ENCODE measurements at regions not wholly inside any gene's neighbourhood (a gene's known extent, or its start where the extent isn't known, plus 50 kb on each side); places are given as distances from the start of the nearest gene placed in this dataset.

DNA sequence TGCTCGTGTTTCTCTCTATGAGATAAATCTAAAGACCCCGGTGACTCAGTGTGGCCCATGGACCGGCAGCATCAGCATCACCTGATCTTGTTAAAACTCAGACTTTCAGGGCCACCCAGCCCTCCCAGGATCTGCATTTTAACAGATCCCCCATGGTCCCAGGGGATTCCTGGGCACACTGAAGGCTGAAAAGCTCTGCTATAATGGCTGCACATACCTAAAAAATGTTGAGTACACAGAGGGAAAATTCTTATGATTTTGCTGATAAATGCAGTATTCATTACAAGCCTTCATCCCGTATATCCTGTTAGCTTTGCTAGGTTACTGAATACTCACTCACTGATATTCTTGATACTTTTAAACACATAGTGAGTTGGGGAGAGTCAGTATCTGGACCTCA, 200.5 kb downstream of the MYLK4 start:
- H4K20me1 ChIP-seq (ENCODE audit: insufficient read depth, low read length), result no peaks in the 10 kb centered on the region
- H3K79me2 ChIP-seq (ENCODE audit: insufficient read depth, low read length), result no peaks in the 10 kb centered on the region
- ATAC-seq, result no peak
- H2AFZ ChIP-seq (ENCODE audit: low read length), result no peak overlapping the region
- BruUV-seq (replicated peaks), result no TSS peak
- H3K4me1 ChIP-seq (ENCODE audit: insufficient read depth, low read length), result peaks cover 8% of the 10 kb centered on the region
- FAIRE-seq, result no peak
- no peak overlapping the region for H3K4me3 ChIP-seq (replicated peaks in 1 of 3; ENCODE audit: insufficient read depth in 1 of 3, low read depth in 2 of 3, low read length in 3 of 3)
- intact Hi-C loops (cut with micrococcal nuclease; ENCODE audit: unreplicated experiment) (no loop called here), in situ Hi-C loops (cut with HindIII; ENCODE audit: extremely low pct_ligation_motif_present, low pct_unique_long_range_greater_than_20kb) (no loop called here)
- ChIA-PET POLR2A (no interaction called here), CTCF (ENCODE audit: low intra/inter-chr PET ratio, low total read pairs) (no interaction called here)
- no peak for TF ChIP-seq ZC3H4 (CRISPR knock-in tag; IDR thresholded peaks at IDR 0.05; ENCODE audit: borderline replicate concordance)
- TF ChIP-seq FOXK2 (IDR thresholded peaks at IDR 0.05), result no peak
- TF ChIP-seq ZNF12 (CRISPR knock-in tag; IDR thresholded peaks at IDR 0.05), result no peak
- TF ChIP-seq, protein P1, sequence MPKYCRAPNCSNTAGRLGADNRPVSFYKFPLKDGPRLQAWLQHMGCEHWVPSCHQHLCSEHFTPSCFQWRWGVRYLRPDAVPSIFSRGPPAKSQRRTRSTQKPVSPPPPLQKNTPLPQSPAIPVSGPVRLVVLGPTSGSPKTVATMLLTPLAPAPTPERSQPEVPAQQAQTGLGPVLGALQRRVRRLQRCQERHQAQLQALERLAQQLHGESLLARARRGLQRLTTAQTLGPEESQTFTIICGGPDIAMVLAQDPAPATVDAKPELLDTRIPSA (CRISPR knock-in tag; IDR thresholded peaks at IDR 0.05; ENCODE audit: borderline replicate concordance), result no peak
- TF ChIP-seq ARNT (IDR thresholded peaks at IDR 0.05), result no peak
- H3K9me3 ChIP-seq (ENCODE audit: low read length), result no peaks in the 10 kb centered on the region
- H3K9ac ChIP-seq (ENCODE audit: insufficient read depth, low read depth, low read length), result no peak overlapping the region
- peaks cover 0 to 16% of the 10 kb centered on the region in 2 experiments; a peak in 1 of 5 replicates for H3K27me3 ChIP-seq (ENCODE audit: control insufficient read depth in 1 of 2, insufficient read depth in 2 of 2, low read length in 2 of 2)
- 52% methylated on average over 4 of the region's 4 CpGs for WGBS (ENCODE audit: low lambda C conversion rate)
- no peaks in the 10 kb centered on the region for H3K36me3 ChIP-seq (replicated peaks in 1 of 2; ENCODE audit: control insufficient read depth in 1 of 2, insufficient read depth in 2 of 2, low read length in 2 of 2)
- DNase-seq (ENCODE audit: low spot score), result no peak
- no peak overlapping the region for H3K27ac ChIP-seq (ENCODE audit: extremely low read length, insufficient read depth, low read length)
- H3K4me2 ChIP-seq (ENCODE audit: low read depth, low read length), result no peak overlapping the region

- Histone ChIP-seq H2AFZ (ENCODE audit: low read length) (no peak overlapping the region), H3K4me3 (replicated peaks in 1 of 3; ENCODE audit: insufficient read depth in 1 of 3, low read depth in 2 of 3, low read length in 3 of 3) (no peak overlapping the region), H3K36me3 (replicated peaks in 1 of 2; ENCODE audit: control insufficient read depth in 1 of 2, insufficient read depth in 2 of 2, low read length in 2 of 2) (no peaks in the 10 kb centered on the region), H4K20me1 (ENCODE audit: insufficient read depth, low read length) (no peaks in the 10 kb centered on the region), H3K9ac (ENCODE audit: insufficient read depth, low read depth, low read length) (no peak overlapping the region), H3K79me2 (ENCODE audit: insufficient read depth, low read length) (no peaks in the 10 kb centered on the region), H3K4me1 (ENCODE audit: insufficient read depth, low read length) (peaks cover 8% of the 10 kb centered on the region), H3K4me2 (ENCODE audit: low read depth, low read length) (no peak overlapping the region), H3K9me3 (ENCODE audit: low read length) (no peaks in the 10 kb centered on the region), H3K27me3 (ENCODE audit: control insufficient read depth in 1 of 2, insufficient read depth in 2 of 2, low read length in 2 of 2) (peaks cover 0 to 16% of the 10 kb centered on the region in 2 experiments; a peak in 1 of 5 replicates), H3K27ac (ENCODE audit: extremely low read length, insufficient read depth, low read length) (no peak overlapping the region)
- 51% methylated on average over 3 of the region's 3 CpGs for WGBS (ENCODE audit: low lambda C conversion rate)
- ChIA-PET POLR2A (no interaction called here), CTCF (ENCODE audit: low intra/inter-chr PET ratio, low total read pairs) (no interaction called here)
- FAIRE-seq (no peak), DNase-seq (ENCODE audit: low spot score) (no peak), ATAC-seq (no peak)
- in situ Hi-C loops (cut with HindIII; ENCODE audit: extremely low pct_ligation_motif_present, low pct_unique_long_range_greater_than_20kb), result no loop called here
- intact Hi-C loops (cut with micrococcal nuclease; ENCODE audit: unreplicated experiment), result no loop called here
- TF ChIP-seq, protein P2, sequence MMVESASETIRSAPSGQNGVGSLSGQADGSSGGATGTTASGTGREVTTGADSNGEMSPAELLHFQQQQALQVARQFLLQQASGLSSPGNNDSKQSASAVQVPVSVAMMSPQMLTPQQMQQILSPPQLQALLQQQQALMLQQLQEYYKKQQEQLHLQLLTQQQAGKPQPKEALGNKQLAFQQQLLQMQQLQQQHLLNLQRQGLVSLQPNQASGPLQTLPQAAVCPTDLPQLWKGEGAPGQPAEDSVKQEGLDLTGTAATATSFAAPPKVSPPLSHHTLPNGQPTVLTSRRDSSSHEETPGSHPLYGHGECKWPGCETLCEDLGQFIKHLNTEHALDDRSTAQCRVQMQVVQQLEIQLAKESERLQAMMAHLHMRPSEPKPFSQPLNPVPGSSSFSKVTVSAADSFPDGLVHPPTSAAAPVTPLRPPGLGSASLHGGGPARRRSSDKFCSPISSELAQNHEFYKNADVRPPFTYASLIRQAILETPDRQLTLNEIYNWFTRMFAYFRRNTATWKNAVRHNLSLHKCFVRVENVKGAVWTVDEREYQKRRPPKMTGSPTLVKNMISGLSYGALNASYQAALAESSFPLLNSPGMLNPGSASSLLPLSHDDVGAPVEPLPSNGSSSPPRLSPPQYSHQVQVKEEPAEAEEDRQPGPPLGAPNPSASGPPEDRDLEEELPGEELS (CRISPR knock-in tag; IDR thresholded peaks at IDR 0.05), result no peak
- TF ChIP-seq RARG (CRISPR knock-in tag; IDR thresholded peaks at IDR 0.05; ENCODE audit: low read depth), result no peak
- no peak for TF ChIP-seq STAT5B (CRISPR knock-in tag; IDR thresholded peaks at IDR 0.05)
- TF ChIP-seq ZNF740 (CRISPR knock-in tag; IDR thresholded peaks at IDR 0.05), result no peak
- no peak for TF ChIP-seq ZNF652 (CRISPR knock-in tag; IDR thresholded peaks at IDR 0.05; ENCODE audit: borderline replicate concordance, low read depth)
- TF ChIP-seq, protein P3, sequence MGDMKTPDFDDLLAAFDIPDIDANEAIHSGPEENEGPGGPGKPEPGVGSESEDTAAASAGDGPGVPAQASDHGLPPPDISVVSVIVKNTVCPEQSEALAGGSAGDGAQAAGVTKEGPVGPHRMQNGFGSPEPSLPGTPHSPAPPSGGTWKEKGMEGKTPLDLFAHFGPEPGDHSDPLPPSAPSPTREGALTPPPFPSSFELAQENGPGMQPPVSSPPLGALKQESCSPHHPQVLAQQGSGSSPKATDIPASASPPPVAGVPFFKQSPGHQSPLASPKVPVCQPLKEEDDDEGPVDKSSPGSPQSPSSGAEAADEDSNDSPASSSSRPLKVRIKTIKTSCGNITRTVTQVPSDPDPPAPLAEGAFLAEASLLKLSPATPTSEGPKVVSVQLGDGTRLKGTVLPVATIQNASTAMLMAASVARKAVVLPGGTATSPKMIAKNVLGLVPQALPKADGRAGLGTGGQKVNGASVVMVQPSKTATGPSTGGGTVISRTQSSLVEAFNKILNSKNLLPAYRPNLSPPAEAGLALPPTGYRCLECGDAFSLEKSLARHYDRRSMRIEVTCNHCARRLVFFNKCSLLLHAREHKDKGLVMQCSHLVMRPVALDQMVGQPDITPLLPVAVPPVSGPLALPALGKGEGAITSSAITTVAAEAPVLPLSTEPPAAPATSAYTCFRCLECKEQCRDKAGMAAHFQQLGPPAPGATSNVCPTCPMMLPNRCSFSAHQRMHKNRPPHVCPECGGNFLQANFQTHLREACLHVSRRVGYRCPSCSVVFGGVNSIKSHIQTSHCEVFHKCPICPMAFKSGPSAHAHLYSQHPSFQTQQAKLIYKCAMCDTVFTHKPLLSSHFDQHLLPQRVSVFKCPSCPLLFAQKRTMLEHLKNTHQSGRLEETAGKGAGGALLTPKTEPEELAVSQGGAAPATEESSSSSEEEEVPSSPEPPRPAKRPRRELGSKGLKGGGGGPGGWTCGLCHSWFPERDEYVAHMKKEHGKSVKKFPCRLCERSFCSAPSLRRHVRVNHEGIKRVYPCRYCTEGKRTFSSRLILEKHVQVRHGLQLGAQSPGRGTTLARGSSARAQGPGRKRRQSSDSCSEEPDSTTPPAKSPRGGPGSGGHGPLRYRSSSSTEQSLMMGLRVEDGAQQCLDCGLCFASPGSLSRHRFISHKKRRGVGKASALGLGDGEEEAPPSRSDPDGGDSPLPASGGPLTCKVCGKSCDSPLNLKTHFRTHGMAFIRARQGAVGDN (CRISPR knock-in tag; IDR thresholded peaks at IDR 0.05), result no peak
- BruUV-seq (replicated peaks), result no TSS peak
Observed at GRCh38 chr6:2549834-2550233, 200.9 kb downstream of the MYLK4 start.
